T-cell (primary cell): ENCODE measurements at regions not wholly inside any gene's neighbourhood (a gene's known extent, or its start where the extent isn't known, plus 50 kb on each side); places are given as distances from the start of the nearest gene placed in this dataset.
"Not testable (repeated sequence)": the region's sequence is repeated elsewhere in the genome, so short reads cannot be mapped to it uniquely, and the experiment has no call there.

Experiments
- ATAC-seq, 4 experiments: fragments of 200-7000 bp in 3 of 4; fragments of 150-1000 bp in 1 of 4; cut with Tn5 transposase; replicated peaks in 1 of 4; 1 replicate in 3 of 4; 2 replicates in 1 of 4; pipeline ENCODE4 v1.10.0; 2021; ENCODE audit warnings: moderate library complexity in 3 of 4, mild to moderate bottlenecking in 2 of 4, moderate number of reproducible peaks in 1 of 4
- CTCF ChIA-PET, 2 donors: fragments of 300-600 bp; sonication (Branson Sonifier 250); formaldehyde crosslinking; loops; one replicate each; lab custom pipeline; 2022; ENCODE audit warnings: antibody characterized with exemption in 2 of 2; lab: Charles Lee
- POLR2A ChIA-PET, 2 donors: fragments of 300-600 bp; sonication (Branson Sonifier 250); formaldehyde crosslinking; loops; one replicate each; lab custom pipeline; 2022; ENCODE audit warnings: antibody characterized with exemption in 2 of 2; lab: Charles Lee
- DNase-seq, 35 experiments: peaks; one replicate each; pipeline versions ENCODE4 v3.0.0 to v3.0.0-alpha.2; 2013 to 2023
- H3K27ac ChIP-seq: one replicate; pipeline ENCODE4 v1.5.1; 2013; ENCODE audit warnings: low read length
- H3K27me3 ChIP-seq, 2 experiments: replicated peaks in 1 of 2; 1 replicate in 1 of 2; 2 replicates in 1 of 2; pipeline versions ENCODE4 v1.6.1 to v1.7.0; 2013; ENCODE audit warnings: low read length in 1 of 2, mixed read lengths in 1 of 2; ENCODE audit not compliant: control insufficient read depth in 2 of 2, insufficient read depth in 2 of 2; ENCODE audit errors: extremely low read depth in 1 of 2
- H3K36me3 ChIP-seq, 2 donors: 1 replicate in 1 of 2; 2 replicates in 1 of 2; pipeline versions ENCODE4 v1.6.1 to v1.7.0; 2013; ENCODE audit warnings: low read length in 1 of 2; ENCODE audit not compliant: control insufficient read depth in 2 of 2, insufficient read depth in 1 of 2; ENCODE audit errors: extremely low read depth in 1 of 2
- H3K4me1 ChIP-seq, 2 experiments: 1 replicate in 1 of 2; 2 replicates in 1 of 2; pipeline versions ENCODE4 v1.6.1 to v1.7.0; 2013; ENCODE audit warnings: low read length in 2 of 2, mixed read lengths in 1 of 2; ENCODE audit not compliant: insufficient read depth in 2 of 2, control insufficient read depth in 1 of 2; ENCODE audit errors: extremely low read depth in 1 of 2
- H3K4me3 ChIP-seq, 2 donors: 1 replicate in 1 of 2; 2 replicates in 1 of 2; pipeline versions ENCODE4 v1.5.1 to v1.7.0; 2013; ENCODE audit warnings: mild to moderate bottlenecking in 2 of 2, low read length in 1 of 2, moderate library complexity in 1 of 2; ENCODE audit not compliant: control insufficient read depth in 1 of 2; ENCODE audit errors: extremely low read depth in 1 of 2
- H3K9me3 ChIP-seq: 2 replicates; pipeline ENCODE4 v1.7.0; 2013
- H3K27ac Mint-ChIP-seq, 2 donors: one replicate each; pipeline ENCODE4 v1.8.0; 2020 to 2021; ENCODE audit warnings: mild to moderate bottlenecking in 2 of 2, mixed read lengths in 2 of 2
- H3K27me3 Mint-ChIP-seq, 2 donors: one replicate each; pipeline ENCODE4 v1.8.0; 2021 to 2022; ENCODE audit warnings: mixed read lengths in 2 of 2
- H3K36me3 Mint-ChIP-seq: one replicate; pipeline ENCODE4 v1.8.0; 2021; ENCODE audit warnings: mixed read lengths
- H3K4me1 Mint-ChIP-seq, 3 donors: one replicate each; pipeline ENCODE4 v1.8.0; 2020 to 2022; ENCODE audit warnings: mixed read lengths in 3 of 3, mild to moderate bottlenecking in 1 of 3
- H3K4me3 Mint-ChIP-seq, 3 donors: one replicate each; pipeline ENCODE4 v1.8.0; 2020 to 2022; ENCODE audit warnings: mild to moderate bottlenecking in 3 of 3, mixed read lengths in 3 of 3, moderate library complexity in 3 of 3
- H3K9me3 Mint-ChIP-seq, 3 donors: one replicate each; pipeline ENCODE4 v1.8.0; 2020 to 2022; ENCODE audit warnings: mixed read lengths in 3 of 3
- WGBS: methylation state at CpG from one replicate; pipeline ENCODE4 v1.1.5; 2013; ENCODE audit warnings: missing lambda C conversion rate; ENCODE audit not compliant: insufficient coverage; 5-methylcytosine and 5-hydroxymethylcytosine counted together

DNA sequence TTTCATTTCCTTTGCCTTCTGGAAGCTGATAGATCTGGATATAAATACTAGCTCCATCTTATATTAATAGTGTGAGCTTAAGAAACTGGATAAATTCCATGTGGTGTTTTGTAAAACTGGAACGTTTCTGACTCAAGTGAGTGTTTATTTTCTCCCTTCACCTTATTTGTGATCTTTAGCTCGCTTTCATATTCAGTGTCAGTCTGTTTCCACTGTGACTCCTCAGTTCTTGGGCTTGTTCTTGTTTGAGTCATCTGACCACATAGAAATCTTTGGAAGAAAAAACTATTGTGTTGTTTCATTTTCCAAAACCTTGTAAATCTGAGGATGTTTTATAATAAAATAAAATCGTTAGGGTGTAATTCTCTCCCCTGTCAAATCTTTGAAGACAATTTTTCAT lies 186.4 kb downstream of the POLR1F start:
- WGBS, result no CpG with 5 or more reads among the region's 3 CpGs
- Mint-ChIP-seq H3K27me3 (no peaks in the 10 kb centered on the region), H3K4me1 (no peaks in the 10 kb centered on the region), H3K4me3 (no peak overlapping the region), H3K27ac (no peak overlapping the region), H3K36me3 (no peaks in the 10 kb centered on the region), H3K9me3 (peaks cover 4 to 10% (median 10%) of the 10 kb centered on the region in 3 donors)
- H3K36me3 ChIP-seq, result no peaks in the 10 kb centered on the region
- no peak overlapping the region for H3K27ac ChIP-seq
- CTCF ChIA-PET, result interaction anchor here in 1 of 2 donors (0.7 kb wide), 1 partner anchor 146 kb away, joined by 3 read pairs; no protein-coding TSS in a partner anchor
- no peaks in the 10 kb centered on the region for H3K27me3 ChIP-seq
- POLR2A ChIA-PET, result no interaction called here
- DNase-seq (no peak), ATAC-seq (no peak)
- H3K4me1 ChIP-seq, result no peaks in the 10 kb centered on the region
- no peaks in the 10 kb centered on the region for H3K9me3 ChIP-seq
- H3K4me3 ChIP-seq, result no peak overlapping the region

GRCh38 chr7:19520392-19520791 lies 188.4 kb downstream of the POLR1F start:
- DNase-seq (no peak), ATAC-seq (no peak)
- ChIA-PET POLR2A (no interaction called here), CTCF (no interaction called here)
- H3K9me3 Mint-ChIP-seq, result peaks cover 10 to 13% (median 10%) of the 10 kb centered on the region in 3 donors
- H3K9me3 ChIP-seq, result no peaks in the 10 kb centered on the region
- H3K27ac ChIP-seq, result no peak overlapping the region
- no peaks in the 10 kb centered on the region for H3K36me3 Mint-ChIP-seq
- no peaks in the 10 kb centered on the region for H3K27me3 ChIP-seq
- 63% methylated on average over 1 of the region's 1 CpG for WGBS
- no peaks in the 10 kb centered on the region for H3K4me1 Mint-ChIP-seq
- H3K4me3 ChIP-seq, result no peak overlapping the region
- no peaks in the 10 kb centered on the region for H3K27me3 Mint-ChIP-seq
- no peaks in the 10 kb centered on the region for H3K4me1 ChIP-seq
- no peaks in the 10 kb centered on the region for H3K36me3 ChIP-seq
- H3K4me3 Mint-ChIP-seq, result no peak overlapping the region
- H3K27ac Mint-ChIP-seq, result no peak overlapping the region

- no peak for ATAC-seq
- POLR2A ChIA-PET, result interaction anchor here in 1 of 2 donors (0.6 kb wide), 1 partner anchor 1518 kb away, joined by 4 read pairs; no protein-coding TSS in a partner anchor
- no peak overlapping the region for H3K4me3 Mint-ChIP-seq
Observed at GRCh38 chr7:19519443-19520021, 189.3 kb downstream of the POLR1F start.

DNA sequence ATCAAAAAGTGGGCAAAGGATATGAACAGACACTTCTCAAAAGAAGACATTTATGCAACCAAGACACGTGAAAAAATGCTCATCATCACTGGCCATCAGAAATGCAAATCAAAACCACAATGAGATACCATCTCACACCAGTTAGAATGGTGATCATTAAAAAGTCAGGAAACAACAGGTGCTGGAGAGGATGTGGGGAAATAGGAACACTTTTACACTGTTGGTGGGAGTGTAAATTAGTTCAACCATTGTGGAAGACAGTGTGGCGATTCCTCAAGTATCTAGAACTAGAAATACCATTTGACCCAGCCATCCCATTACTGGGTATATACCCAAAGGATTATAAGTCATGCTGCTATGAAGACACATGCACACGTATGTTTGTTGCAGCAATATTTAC lies 191.3 kb downstream of the POLR1F start:
- H3K36me3 ChIP-seq, H3K27me3 ChIP-seq, H3K4me3 Mint-ChIP-seq, H3K9me3 ChIP-seq, H3K27me3 Mint-ChIP-seq, H3K4me1 Mint-ChIP-seq, H3K36me3 Mint-ChIP-seq, H3K4me3 ChIP-seq, H3K27ac Mint-ChIP-seq, CTCF ChIA-PET, ATAC-seq, H3K27ac ChIP-seq, DNase-seq, POLR2A ChIA-PET, H3K4me1 ChIP-seq: not testable (repeated sequence)
- WGBS, result no CpG with 5 or more reads among the region's 3 CpGs
- H3K9me3 Mint-ChIP-seq, result peaks cover 10 to 14% (median 10%) of the 10 kb centered on the region in 3 donors

More at GRCh38 chr7:19519443-19520021, 189.3 kb downstream of the POLR1F start:
- no peak overlapping the region for H3K27ac Mint-ChIP-seq
- H3K36me3 Mint-ChIP-seq, result no peaks in the 10 kb centered on the region
- no peak for DNase-seq
- H3K27me3 Mint-ChIP-seq, result no peaks in the 10 kb centered on the region
- H3K36me3 ChIP-seq, result no peaks in the 10 kb centered on the region
- no peaks in the 10 kb centered on the region for H3K4me1 Mint-ChIP-seq
- no peaks in the 10 kb centered on the region for H3K9me3 ChIP-seq
- no peak overlapping the region for H3K27ac ChIP-seq
- no peaks in the 10 kb centered on the region for H3K4me1 ChIP-seq
- CTCF ChIA-PET, result no interaction called here
- WGBS, result no CpG with 5 or more reads among the region's 3 CpGs
- H3K4me3 ChIP-seq, result no peak overlapping the region
- peaks cover 10 to 14% (median 10%) of the 10 kb centered on the region in 3 donors for H3K9me3 Mint-ChIP-seq
- no peaks in the 10 kb centered on the region for H3K27me3 ChIP-seq

GRCh38 chr7:19508821-19509220 lies 200.0 kb downstream of the POLR1F start:
- H3K27ac ChIP-seq, result no peak overlapping the region
- DNase-seq, result no peak
- H3K27me3 Mint-ChIP-seq, result no peaks in the 10 kb centered on the region
- CTCF ChIA-PET, result interaction anchor here in 1 of 2 donors (0.6 kb wide), 1 partner anchor 30 kb away, joined by 3 read pairs; no protein-coding TSS in a partner anchor
- H3K9me3 ChIP-seq, result no peaks in the 10 kb centered on the region
- H3K4me1 ChIP-seq, result no peaks in the 10 kb centered on the region
- H3K27ac Mint-ChIP-seq, result no peak overlapping the region
- H3K36me3 ChIP-seq, result no peaks in the 10 kb centered on the region
- no peak overlapping the region for H3K4me3 ChIP-seq
- no peak overlapping the region for H3K4me3 Mint-ChIP-seq
- no peak for ATAC-seq
- H3K9me3 Mint-ChIP-seq, result peaks cover 0 to 5% (median 0%) of the 10 kb centered on the region in 3 donors
- H3K4me1 Mint-ChIP-seq, result no peaks in the 10 kb centered on the region
- H3K36me3 Mint-ChIP-seq, result no peaks in the 10 kb centered on the region
- POLR2A ChIA-PET, result no interaction called here
- H3K27me3 ChIP-seq, result no peaks in the 10 kb centered on the region
- WGBS, result 83% methylated on average over 2 of the region's 2 CpGs

DNA sequence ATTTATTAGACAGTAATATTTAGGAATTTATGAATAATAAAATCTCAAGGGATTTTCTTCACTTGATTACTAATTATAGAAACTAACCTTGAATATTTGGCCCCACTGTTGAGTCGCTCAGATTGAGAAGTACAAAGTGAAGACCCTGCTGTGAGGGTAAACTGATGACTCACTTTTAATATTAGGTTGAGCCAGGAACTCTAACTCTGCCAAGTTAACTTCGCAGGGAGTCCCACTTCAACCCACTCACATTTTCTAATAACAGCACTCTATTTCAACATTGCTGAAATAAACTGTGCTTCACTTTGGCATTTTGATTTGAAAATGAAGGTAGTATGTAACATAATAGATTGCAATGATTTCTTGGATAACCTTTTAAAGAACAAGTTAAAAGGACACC lies 200.7 kb downstream of the POLR1F start:
- H3K27me3 ChIP-seq, result no peaks in the 10 kb centered on the region
- H3K4me1 ChIP-seq, result no peaks in the 10 kb centered on the region
- H3K27ac ChIP-seq, result no peak overlapping the region
- no peaks in the 10 kb centered on the region for H3K27me3 Mint-ChIP-seq
- no CpG with 5 or more reads among the region's 2 CpGs for WGBS
- DNase-seq (no peak), ATAC-seq (no peak)
- no peaks in the 10 kb centered on the region for H3K9me3 ChIP-seq
- H3K27ac Mint-ChIP-seq, result no peak overlapping the region
- peaks cover 0 to 5% (median 0%) of the 10 kb centered on the region in 3 donors for H3K9me3 Mint-ChIP-seq
- no peaks in the 10 kb centered on the region for H3K4me1 Mint-ChIP-seq
- H3K36me3 Mint-ChIP-seq, result no peaks in the 10 kb centered on the region
- ChIA-PET CTCF (no interaction called here), POLR2A (no interaction called here)
- H3K36me3 ChIP-seq, result no peaks in the 10 kb centered on the region
- H3K4me3 Mint-ChIP-seq, result no peak overlapping the region
- H3K4me3 ChIP-seq, result no peak overlapping the region
